Testis (tissue), 2 donors: ENCODE measurements at regions not wholly inside any gene's neighbourhood (a gene's known extent, or its start where the extent isn't known, plus 50 kb on each side); places are given as distances from the start of the nearest gene placed in this dataset.

Experiments used
- CTCF ChIP-seq, 3 experiments: fragments of 450-650 bp in 2 of 3; fragments of 200-600 bp in 1 of 3; sonication (generic) in 1 of 3; IDR thresholded peaks; one replicate each; pipeline ENCODE4 v1.5.1; 2016 to 2019; ENCODE audit warnings: antibody characterized with exemption in 3 of 3, mild to moderate bottlenecking in 2 of 3, moderate library complexity in 1 of 3
- POLR2A ChIP-seq: fragments of 450-650 bp; IDR thresholded peaks from one replicate; pipeline ENCODE4 v1.6.1; 2017; ENCODE audit warnings: antibody characterized with exemption, mild to moderate bottlenecking, moderate library complexity

GRCh38 chr7:16067711-16068110 lies 353.6 kb downstream of the CRPPA start:
- no peak for TF ChIP-seq CTCF (IDR thresholded peaks at IDR 0.05)
- no peak for TF ChIP-seq POLR2A
